AG04450 (cell line): ENCODE measurements at regions not wholly inside any gene's neighbourhood (a gene's known extent, or its start where the extent isn't known, plus 50 kb on each side); places are given as distances from the start of the nearest gene placed in this dataset.
"Not testable (repeated sequence)": the region's sequence is repeated elsewhere in the genome, so short reads cannot be mapped to it uniquely, and the experiment has no call there.

Experiments
- CTCF ChIA-PET: fragments of 300-600, 350-600 bp; formaldehyde crosslinking; extraction: SDS; loops from one replicate; lab custom pipeline; 2022; ENCODE audit warnings: antibody characterized with exemption, inconsistent platforms; lab: Charles Lee
- POLR2A ChIA-PET: fragments of 350-600 bp; formaldehyde crosslinking; extraction: SDS; loops from one replicate; lab custom pipeline; 2021; ENCODE audit warnings: antibody characterized with exemption, inconsistent platforms; lab: Yijun Ruan, JAX
- DNase-seq: peaks from one replicate; pipeline ENCODE4 v3.0.0-alpha.2; 2011; ENCODE audit warnings: low read depth, low spot score
- H3K27ac ChIP-seq: one replicate; pipeline ENCODE4 v1.5.1; 2012; ENCODE audit warnings: low read depth, low read length, control low read depth
- H3K27me3 ChIP-seq: one replicate; pipeline ENCODE4 v1.6.0; 2012; ENCODE audit warnings: low read length; ENCODE audit not compliant: control insufficient read depth, insufficient read depth
- H3K4me3 ChIP-seq: 2 replicates; pipeline ENCODE4 v1.5.1; 2011; ENCODE audit warnings: mild to moderate bottlenecking, low read depth, low read length, control low read depth
- H3K9me3 ChIP-seq: 2 replicates; pipeline ENCODE4 v1.5.1; 2012; ENCODE audit warnings: low read length; ENCODE audit not compliant: control insufficient read depth, insufficient read depth
- TF ChIP-seq, protein P1 (sequence below): IDR thresholded peaks from 2 replicates; pipeline ENCODE4 v1.5.1; 2011; ENCODE audit warnings: low read depth, low read length, control low read depth, inconsistent platforms

DNA sequence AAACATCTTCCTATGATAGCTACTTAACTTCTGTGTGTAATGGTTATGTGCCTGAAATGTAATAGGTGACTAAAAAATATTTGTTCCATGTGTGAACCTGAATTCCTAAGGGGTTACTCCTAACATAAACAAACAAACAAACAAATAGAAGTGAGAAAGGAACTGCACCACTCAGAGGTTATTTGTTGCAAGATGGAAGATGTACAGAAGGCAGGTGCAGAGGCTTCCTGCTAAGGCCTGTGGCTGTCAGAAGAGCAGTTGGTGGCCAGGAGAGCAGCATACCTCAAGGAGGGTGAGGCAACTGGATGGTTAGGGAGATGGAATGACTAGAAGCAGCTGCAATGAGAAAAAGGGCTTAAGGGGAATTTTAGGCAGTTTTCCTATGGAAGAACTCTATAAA, 940.6 kb downstream of the TTLL7 start:
- no peak for DNase-seq
- Histone ChIP-seq H3K27ac (no peak overlapping the region), H3K9me3 (no peaks in the 10 kb centered on the region), H3K27me3 (no peaks in the 10 kb centered on the region), H3K4me3 (no peak overlapping the region)
- POLR2A ChIA-PET = no interaction called here
- TF ChIP-seq, protein P1, sequence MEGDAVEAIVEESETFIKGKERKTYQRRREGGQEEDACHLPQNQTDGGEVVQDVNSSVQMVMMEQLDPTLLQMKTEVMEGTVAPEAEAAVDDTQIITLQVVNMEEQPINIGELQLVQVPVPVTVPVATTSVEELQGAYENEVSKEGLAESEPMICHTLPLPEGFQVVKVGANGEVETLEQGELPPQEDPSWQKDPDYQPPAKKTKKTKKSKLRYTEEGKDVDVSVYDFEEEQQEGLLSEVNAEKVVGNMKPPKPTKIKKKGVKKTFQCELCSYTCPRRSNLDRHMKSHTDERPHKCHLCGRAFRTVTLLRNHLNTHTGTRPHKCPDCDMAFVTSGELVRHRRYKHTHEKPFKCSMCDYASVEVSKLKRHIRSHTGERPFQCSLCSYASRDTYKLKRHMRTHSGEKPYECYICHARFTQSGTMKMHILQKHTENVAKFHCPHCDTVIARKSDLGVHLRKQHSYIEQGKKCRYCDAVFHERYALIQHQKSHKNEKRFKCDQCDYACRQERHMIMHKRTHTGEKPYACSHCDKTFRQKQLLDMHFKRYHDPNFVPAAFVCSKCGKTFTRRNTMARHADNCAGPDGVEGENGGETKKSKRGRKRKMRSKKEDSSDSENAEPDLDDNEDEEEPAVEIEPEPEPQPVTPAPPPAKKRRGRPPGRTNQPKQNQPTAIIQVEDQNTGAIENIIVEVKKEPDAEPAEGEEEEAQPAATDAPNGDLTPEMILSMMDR = no peak
- CTCF ChIA-PET = no interaction called here

DNA sequence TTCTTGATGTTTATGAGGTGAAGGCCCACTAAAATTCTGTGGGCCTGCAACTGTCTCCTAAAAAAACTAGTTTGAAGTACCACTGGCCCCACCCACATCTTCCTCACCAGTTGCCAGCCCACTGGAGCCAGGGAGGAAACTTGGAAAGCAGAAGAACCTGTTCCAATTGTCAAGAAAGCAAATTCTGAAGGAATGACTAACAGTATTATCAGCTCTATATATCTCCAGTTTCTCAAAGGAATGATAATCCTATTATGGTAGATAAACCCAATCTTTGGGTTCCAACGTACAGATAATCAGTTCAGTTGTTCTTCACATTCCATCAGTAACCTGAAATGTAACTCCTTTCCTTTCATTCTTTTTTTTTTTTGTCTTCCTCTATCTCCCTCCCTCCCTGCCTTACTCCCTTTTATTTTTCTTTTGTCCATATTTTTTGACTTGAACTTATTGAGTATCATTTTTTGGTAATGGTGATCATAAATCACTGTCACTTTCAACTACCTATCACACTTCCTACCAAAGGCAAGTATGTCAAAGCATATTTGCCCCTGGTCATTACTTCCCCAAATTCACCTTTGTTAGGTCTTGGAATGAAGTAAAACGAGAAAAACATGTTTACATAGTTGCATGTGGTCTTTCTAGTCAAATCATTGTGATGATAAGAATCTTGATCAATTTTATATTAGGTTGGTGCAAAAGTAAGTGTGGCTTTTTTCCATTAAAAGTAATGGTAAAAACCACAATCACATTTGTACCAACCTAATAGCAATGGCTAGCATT, 943.4 kb downstream of the TTLL7 start:
- no peak overlapping the region for H3K27ac ChIP-seq
- H3K4me3 ChIP-seq = no peak overlapping the region
- CTCF ChIA-PET = no interaction called here
- H3K27me3 ChIP-seq = no peaks in the 10 kb centered on the region
- no peaks in the 10 kb centered on the region for H3K9me3 ChIP-seq
- TF ChIP-seq, protein P1 = no peak
- DNase-seq = no peak
- POLR2A ChIA-PET = no interaction called here

DNA sequence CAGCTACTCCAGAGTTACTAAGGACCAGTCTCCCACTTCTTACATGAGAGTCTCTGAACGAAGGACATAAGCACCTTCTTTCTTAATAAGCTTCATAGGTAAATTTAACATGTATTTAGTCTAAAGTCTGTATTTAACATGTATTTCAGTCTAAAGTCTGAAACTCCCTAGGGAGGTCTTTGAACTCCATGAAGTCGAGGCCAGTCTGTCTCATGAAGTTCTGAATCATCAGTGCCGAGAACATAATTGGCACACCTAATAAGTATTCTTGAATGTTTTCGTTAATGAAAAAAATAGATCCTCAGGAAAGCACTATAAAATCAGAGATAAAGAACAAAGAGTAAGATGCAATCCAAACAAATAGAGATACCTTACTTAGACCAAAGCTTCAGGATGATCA, 945.5 kb downstream of the TTLL7 start:
- ChIA-PET POLR2A (no interaction called here), CTCF (no interaction called here)
- Histone ChIP-seq H3K27ac (no peak overlapping the region), H3K27me3 (no peaks in the 10 kb centered on the region), H3K4me3 (no peak overlapping the region), H3K9me3 (no peaks in the 10 kb centered on the region)
- no peak for DNase-seq
- TF ChIP-seq, protein P1 = no peak

DNA sequence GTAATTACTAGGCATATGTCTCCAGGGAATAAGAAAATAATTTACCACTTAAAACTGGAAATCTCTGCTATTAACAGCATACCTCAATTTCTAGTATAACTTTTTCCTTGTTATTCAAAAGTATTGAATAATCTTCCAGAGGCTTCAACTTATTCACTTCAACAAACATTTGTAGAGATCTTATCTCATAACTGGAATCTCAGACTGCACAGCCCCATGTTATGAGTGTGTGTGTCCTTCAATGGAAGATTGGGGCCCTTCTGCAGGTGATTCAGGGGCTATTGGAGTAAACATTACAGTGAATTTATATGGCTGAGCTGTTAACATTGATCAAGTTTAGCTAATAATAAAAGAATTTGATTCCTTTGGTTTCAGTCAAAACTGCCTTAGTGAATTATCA, 946.1 kb downstream of the TTLL7 start:
- H3K4me3 ChIP-seq = no peak overlapping the region
- TF ChIP-seq, protein P1 = no peak
- ChIA-PET POLR2A (no interaction called here), CTCF (no interaction called here)
- no peak overlapping the region for H3K27ac ChIP-seq
- H3K9me3 ChIP-seq = no peaks in the 10 kb centered on the region
- no peaks in the 10 kb centered on the region for H3K27me3 ChIP-seq
- DNase-seq = no peak

DNA sequence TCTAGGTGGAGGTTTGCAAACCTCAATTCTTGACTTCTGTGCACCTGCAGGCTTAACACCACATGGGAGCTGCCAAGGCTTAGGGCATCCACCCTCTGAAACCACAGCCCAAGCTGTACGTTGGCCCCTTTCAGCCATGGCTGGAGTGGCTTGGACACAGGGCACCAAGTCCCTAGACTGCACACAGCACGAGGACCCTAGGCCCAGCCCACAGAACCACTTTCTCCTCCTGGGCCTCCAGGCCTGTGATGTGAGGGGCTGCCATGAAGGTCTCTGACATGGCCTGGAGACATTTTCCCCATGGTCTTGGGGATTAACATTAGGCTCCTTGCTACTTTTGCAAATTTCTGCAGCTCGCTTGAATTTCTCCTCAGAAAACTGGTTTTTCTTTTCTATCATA, 947.9 kb downstream of the TTLL7 start:
- DNase-seq, H3K27me3 ChIP-seq, H3K27ac ChIP-seq, POLR2A ChIA-PET, H3K9me3 ChIP-seq, CTCF ChIA-PET, H3K4me3 ChIP-seq: not testable (repeated sequence)
